ENCODE measurements at regions not wholly inside any gene's neighbourhood (a gene's known extent, or its start where the extent isn't known, plus 50 kb on each side); places are given as distances from the start of the nearest gene placed in this dataset.

- TF ChIP-seq EZH2 (IDR thresholded peaks at IDR 0.05; ENCODE audit: low read depth), result no peak
- TF ChIP-seq, protein P1, sequence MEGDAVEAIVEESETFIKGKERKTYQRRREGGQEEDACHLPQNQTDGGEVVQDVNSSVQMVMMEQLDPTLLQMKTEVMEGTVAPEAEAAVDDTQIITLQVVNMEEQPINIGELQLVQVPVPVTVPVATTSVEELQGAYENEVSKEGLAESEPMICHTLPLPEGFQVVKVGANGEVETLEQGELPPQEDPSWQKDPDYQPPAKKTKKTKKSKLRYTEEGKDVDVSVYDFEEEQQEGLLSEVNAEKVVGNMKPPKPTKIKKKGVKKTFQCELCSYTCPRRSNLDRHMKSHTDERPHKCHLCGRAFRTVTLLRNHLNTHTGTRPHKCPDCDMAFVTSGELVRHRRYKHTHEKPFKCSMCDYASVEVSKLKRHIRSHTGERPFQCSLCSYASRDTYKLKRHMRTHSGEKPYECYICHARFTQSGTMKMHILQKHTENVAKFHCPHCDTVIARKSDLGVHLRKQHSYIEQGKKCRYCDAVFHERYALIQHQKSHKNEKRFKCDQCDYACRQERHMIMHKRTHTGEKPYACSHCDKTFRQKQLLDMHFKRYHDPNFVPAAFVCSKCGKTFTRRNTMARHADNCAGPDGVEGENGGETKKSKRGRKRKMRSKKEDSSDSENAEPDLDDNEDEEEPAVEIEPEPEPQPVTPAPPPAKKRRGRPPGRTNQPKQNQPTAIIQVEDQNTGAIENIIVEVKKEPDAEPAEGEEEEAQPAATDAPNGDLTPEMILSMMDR (conservative IDR thresholded peaks at IDR 0.05), result no peak
Observed at GRCh38 chr1:238826891-238827290, 559.5 kb upstream of the CHRM3 start.
